Ectodermal cell (in vitro differentiated cells): ENCODE measurements at regions not wholly inside any gene's neighbourhood (a gene's known extent, or its start where the extent isn't known, plus 50 kb on each side); places are given as distances from the start of the nearest gene placed in this dataset.
"Not testable (repeated sequence)": the region's sequence is repeated elsewhere in the genome, so short reads cannot be mapped to it uniquely, and the experiment has no call there.

Experiments
- H3K27ac ChIP-seq: 2 replicates; pipeline ENCODE4 v1.7.0; 2013; ENCODE audit warnings: mild to moderate bottlenecking, low read depth, low read length; ENCODE audit not compliant: insufficient read depth, poor library complexity, severe bottlenecking
- H3K27me3 ChIP-seq: 2 replicates; pipeline ENCODE4 v1.7.0; 2013; ENCODE audit warnings: mild to moderate bottlenecking, low read length; ENCODE audit not compliant: insufficient read depth, control insufficient read depth, poor library complexity, severe bottlenecking
- H3K36me3 ChIP-seq: one replicate; pipeline ENCODE4 v1.7.0; 2013; ENCODE audit warnings: low read length; ENCODE audit not compliant: control insufficient read depth, insufficient read depth
- H3K4me1 ChIP-seq: one replicate; pipeline ENCODE4 v1.7.0; 2013; ENCODE audit warnings: low read length; ENCODE audit not compliant: control insufficient read depth, insufficient read depth
- H3K4me3 ChIP-seq: 2 replicates; pipeline ENCODE4 v1.7.0; 2013; ENCODE audit warnings: low read depth, low read length, control low read depth; ENCODE audit not compliant: insufficient read depth
- H3K9me3 ChIP-seq: 2 replicates; pipeline ENCODE4 v1.7.0; 2013; ENCODE audit warnings: mild to moderate bottlenecking, low read length, moderate library complexity; ENCODE audit not compliant: control insufficient read depth
- WGBS, 2 experiments: methylation state at CpG; one replicate each; pipeline ENCODE4 v1.1.7; 2013; ENCODE audit warnings: missing lambda C conversion rate in 2 of 2; 5-methylcytosine and 5-hydroxymethylcytosine counted together

- H3K27ac ChIP-seq = no peak overlapping the region
- peaks cover 35% of the 10 kb centered on the region for H3K4me1 ChIP-seq
- WGBS, 2 experiments = 91 to 96% methylated on average over 4 of the region's 4 CpGs
- H3K27me3 ChIP-seq = no peaks in the 10 kb centered on the region
- no peak overlapping the region for H3K4me3 ChIP-seq
- H3K9me3 ChIP-seq = no peaks in the 10 kb centered on the region
- H3K36me3 ChIP-seq = no peaks in the 10 kb centered on the region
These were observed 124.7 kb upstream of the UNC5B start for GRCh38 chr10:71087622-71088021.

- peaks cover 35% of the 10 kb centered on the region for H3K4me1 ChIP-seq
- WGBS, 2 experiments = 96% methylated on average over 9 of the region's 9 CpGs
- no peak overlapping the region for H3K27ac ChIP-seq
- H3K9me3 ChIP-seq = no peaks in the 10 kb centered on the region
- H3K36me3 ChIP-seq = no peaks in the 10 kb centered on the region
- H3K4me3 ChIP-seq = no peak overlapping the region
- no peaks in the 10 kb centered on the region for H3K27me3 ChIP-seq
These were observed 124.3 kb upstream of the UNC5B start for GRCh38 chr10:71088054-71088453.

- H3K4me3 ChIP-seq, H3K27ac ChIP-seq, H3K36me3 ChIP-seq, H3K27me3 ChIP-seq, H3K9me3 ChIP-seq: not testable (repeated sequence)
- WGBS, 2 experiments = 83 to 88% methylated on average over 7 of the region's 7 CpGs
- H3K4me1 ChIP-seq = peaks cover 32% of the 10 kb centered on the region
These were observed 123.8 kb upstream of the UNC5B start for GRCh38 chr10:71088578-71088977.

GRCh38 chr10:71089162-71089561 is 123.2 kb upstream of the UNC5B start:
- no peaks in the 10 kb centered on the region for H3K36me3 ChIP-seq
- H3K4me3 ChIP-seq = no peak overlapping the region
- no peak overlapping the region for H3K27ac ChIP-seq
- WGBS, 2 experiments = 94 to 95% methylated on average over 1 of the region's 1 CpG
- H3K27me3 ChIP-seq = no peaks in the 10 kb centered on the region
- H3K9me3 ChIP-seq = no peaks in the 10 kb centered on the region
- peaks cover 28% of the 10 kb centered on the region for H3K4me1 ChIP-seq

- no peaks in the 10 kb centered on the region for H3K27me3 ChIP-seq
- WGBS, 2 experiments = 91 to 98% methylated on average over 5 of the region's 5 CpGs
- H3K27ac ChIP-seq = no peak overlapping the region
- no peaks in the 10 kb centered on the region for H3K36me3 ChIP-seq
- H3K4me1 ChIP-seq = peaks cover 26% of the 10 kb centered on the region
- H3K4me3 ChIP-seq = no peak overlapping the region
- no peaks in the 10 kb centered on the region for H3K9me3 ChIP-seq
These were observed 122.0 kb upstream of the UNC5B start for GRCh38 chr10:71090330-71090729.

- Histone ChIP-seq H3K36me3 (no peaks in the 10 kb centered on the region), H3K27ac (no peak overlapping the region), H3K4me3 (no peak overlapping the region), H3K27me3 (no peaks in the 10 kb centered on the region), H3K9me3 (no peaks in the 10 kb centered on the region), H3K4me1 (peaks cover 24% of the 10 kb centered on the region)
- WGBS, 2 experiments = 96 to 97% methylated on average over 10 of the region's 10 CpGs
These were observed 121.6 kb upstream of the UNC5B start for GRCh38 chr10:71090801-71091200.

- Histone ChIP-seq H3K9me3 (no peaks in the 10 kb centered on the region), H3K4me1 (peaks cover 10% of the 10 kb centered on the region), H3K36me3 (no peaks in the 10 kb centered on the region), H3K27me3 (no peaks in the 10 kb centered on the region), H3K4me3 (no peak overlapping the region), H3K27ac (no peak overlapping the region)
- WGBS, 2 experiments = 89 to 90% methylated on average over 4 of the region's 4 CpGs
These were observed 119.5 kb upstream of the UNC5B start for GRCh38 chr10:71092812-71093401.

- Histone ChIP-seq H3K4me1 (peaks cover 10% of the 10 kb centered on the region), H3K27me3 (no peaks in the 10 kb centered on the region), H3K27ac (no peak overlapping the region), H3K36me3 (no peaks in the 10 kb centered on the region), H3K4me3 (no peak overlapping the region), H3K9me3 (no peaks in the 10 kb centered on the region)
- WGBS, 2 experiments = 93 to 94% methylated on average over 2 of the region's 2 CpGs
These were observed 118.8 kb upstream of the UNC5B start for GRCh38 chr10:71093531-71093930.

- H3K27ac ChIP-seq = no peak overlapping the region
- H3K9me3 ChIP-seq = no peaks in the 10 kb centered on the region
- no peak overlapping the region for H3K4me3 ChIP-seq
- no peaks in the 10 kb centered on the region for H3K36me3 ChIP-seq
- no peaks in the 10 kb centered on the region for H3K27me3 ChIP-seq
- WGBS, 2 experiments = 97% methylated on average over 4 of the region's 4 CpGs
- H3K4me1 ChIP-seq = peaks cover 10% of the 10 kb centered on the region
These were observed 117.5 kb upstream of the UNC5B start for GRCh38 chr10:71094712-71095390.

GRCh38 chr10:71099731-71100361 is 112.5 kb upstream of the UNC5B start:
- no peak overlapping the region for H3K27ac ChIP-seq
- WGBS, 2 experiments = 88 to 93% methylated on average over 1 of the region's 1 CpG
- H3K9me3 ChIP-seq = no peaks in the 10 kb centered on the region
- no peak overlapping the region for H3K4me3 ChIP-seq
- no peaks in the 10 kb centered on the region for H3K36me3 ChIP-seq
- no peaks in the 10 kb centered on the region for H3K4me1 ChIP-seq
- no peaks in the 10 kb centered on the region for H3K27me3 ChIP-seq
